ENCODE measurements at regions not wholly inside any gene's neighbourhood (a gene's known extent, or its start where the extent isn't known, plus 50 kb on each side); places are given as distances from the start of the nearest gene placed in this dataset.
"Not testable (repeated sequence)": the region's sequence is repeated elsewhere in the genome, so short reads cannot be mapped to it uniquely, and the experiment has no call there.

DNA sequence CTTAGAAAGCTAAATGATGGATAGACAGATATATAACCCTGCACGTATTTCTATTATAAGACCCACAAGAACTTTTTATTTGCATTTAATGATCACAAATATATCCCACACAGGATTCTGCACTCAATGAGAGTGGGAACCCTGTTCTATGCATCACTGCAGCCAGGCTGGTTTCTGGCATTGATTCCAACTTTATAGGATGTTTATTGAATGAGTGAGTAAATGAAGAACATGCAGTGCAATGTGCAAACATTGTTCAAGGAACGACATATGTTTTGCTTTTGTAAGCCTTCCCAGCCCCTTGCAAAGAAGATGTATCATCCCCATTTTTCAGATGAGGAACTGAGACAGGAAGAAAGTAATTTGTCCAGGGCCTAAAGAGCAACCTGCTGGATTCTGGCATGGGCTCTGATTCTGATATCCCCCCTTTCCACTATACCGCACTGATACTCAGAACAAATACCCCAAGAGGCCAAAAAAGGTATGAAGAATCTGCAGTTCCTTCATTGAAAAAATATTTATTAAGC lies 246.3 kb downstream of the LACC1 start:
- DNase-seq, result no peak

GRCh38 chr13:44128552-44129001 lies 245.0 kb upstream of the SERP2 start:
- DNase-seq, result no peak

DNA sequence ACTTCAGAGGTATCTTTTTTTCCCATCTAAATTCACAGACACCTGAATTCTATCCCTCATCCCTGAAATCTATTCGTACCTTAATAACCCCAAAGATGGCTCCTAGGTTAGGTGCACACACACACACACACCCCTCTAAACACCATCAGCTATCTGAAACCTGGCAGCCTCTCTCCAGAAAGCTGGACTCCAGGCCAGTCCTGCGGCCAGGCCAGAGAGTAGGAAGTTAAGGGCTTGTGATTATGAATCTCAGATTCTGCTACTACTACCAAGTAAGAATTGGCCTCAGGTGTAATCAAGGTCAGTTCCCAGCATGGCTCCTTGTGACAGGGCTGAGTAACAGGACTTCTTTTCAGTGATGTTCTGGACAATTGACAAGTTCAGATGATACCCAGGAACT lies 244.2 kb upstream of the SERP2 start:
- DNase-seq, result no peak

DNA sequence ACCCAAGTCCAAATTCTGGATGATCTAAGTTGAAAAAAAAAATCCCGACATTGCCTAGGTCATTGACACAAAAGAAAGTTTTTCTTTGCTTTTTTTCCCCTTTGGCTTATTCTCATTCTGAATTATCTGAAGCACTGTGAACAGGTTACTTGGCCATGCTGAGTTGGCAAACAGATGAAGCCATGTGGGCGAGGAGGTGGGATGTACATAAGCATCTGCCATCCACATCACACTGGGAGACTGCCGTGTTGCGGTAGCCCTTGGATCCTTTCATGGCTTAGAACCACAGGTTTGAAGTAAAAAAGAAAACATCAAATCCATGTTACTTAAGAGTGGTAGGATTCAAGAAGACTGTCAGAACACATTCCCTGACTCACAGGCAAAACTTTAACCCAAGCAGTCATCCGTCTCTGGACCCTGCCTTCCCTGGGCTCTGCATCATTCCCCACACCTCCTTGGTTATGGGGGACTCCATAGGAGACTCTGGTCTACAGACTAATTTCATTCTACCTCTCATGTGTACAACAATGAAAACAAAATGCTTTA lies 242.5 kb upstream of the SERP2 start:
- DNase-seq, result no peak

DNA sequence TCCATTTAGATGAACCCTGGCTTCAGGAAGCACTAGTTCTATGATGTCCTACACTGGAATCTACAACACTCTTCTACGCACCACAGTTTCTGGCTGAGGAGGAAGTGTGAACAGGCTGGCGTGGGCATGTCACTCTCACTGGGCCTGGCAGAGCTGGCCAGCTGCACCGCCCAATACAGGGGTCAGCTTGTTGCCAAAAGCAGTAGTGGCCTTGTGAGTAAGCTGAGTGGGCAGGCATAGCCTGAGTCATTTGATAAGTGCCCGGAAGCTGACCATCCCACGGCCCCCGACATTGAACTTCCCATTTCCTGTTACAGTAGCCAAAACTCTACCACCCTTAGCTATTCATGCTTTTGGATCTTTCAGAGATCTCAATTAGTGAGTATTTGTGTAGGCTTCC lies 240.9 kb upstream of the SERP2 start:
- DNase-seq, result no peak

DNA sequence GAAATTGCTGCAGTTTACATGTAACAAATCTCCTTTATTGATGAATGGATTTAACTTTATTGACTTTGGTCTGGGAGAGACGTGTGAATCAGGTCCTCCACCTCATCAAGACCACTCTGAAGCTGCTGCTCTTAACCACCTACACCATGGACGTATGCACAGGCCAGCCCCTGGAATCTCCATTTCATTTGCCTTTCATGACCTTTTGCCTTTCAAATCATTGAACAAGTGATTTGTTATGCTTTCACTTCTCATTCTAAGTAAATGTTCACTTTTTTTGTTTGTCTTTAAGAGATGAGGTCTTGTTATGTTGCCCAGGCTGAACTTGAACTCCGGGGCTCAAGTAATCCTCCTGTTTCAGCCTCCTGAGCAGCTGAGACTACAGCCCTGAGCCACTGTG lies 240.0 kb upstream of the SERP2 start:
- DNase-seq, result no peak

- no peak for DNase-seq
Observed at GRCh38 chr13:44135566-44135965, 238.1 kb upstream of the SERP2 start.

GRCh38 chr13:44136696-44137268 lies 236.8 kb upstream of the SERP2 start:
- no peak for DNase-seq

GRCh38 chr13:44137466-44137865 lies 236.2 kb upstream of the SERP2 start:
- no peak for DNase-seq

DNA sequence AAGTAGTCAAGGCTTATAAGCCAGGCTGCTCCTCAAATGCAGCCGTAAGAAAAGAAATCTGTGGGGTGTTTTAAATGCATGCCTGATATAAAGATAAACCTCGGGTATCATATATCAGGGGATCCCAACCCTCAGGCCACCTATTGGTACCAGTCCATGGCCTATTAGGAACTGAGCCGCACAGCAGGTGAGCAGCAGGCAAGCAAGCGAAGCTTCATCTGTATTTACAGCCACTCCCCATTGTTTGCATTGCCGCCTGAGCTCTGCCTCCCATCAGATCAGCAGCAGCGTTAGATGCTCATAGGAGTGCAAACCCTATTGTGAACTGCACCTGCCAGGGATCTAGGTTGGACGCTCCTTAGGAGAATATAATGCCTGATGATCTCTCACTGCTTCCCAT lies 233.5 kb upstream of the SERP2 start:
- DNase-seq, result no peak

DNA sequence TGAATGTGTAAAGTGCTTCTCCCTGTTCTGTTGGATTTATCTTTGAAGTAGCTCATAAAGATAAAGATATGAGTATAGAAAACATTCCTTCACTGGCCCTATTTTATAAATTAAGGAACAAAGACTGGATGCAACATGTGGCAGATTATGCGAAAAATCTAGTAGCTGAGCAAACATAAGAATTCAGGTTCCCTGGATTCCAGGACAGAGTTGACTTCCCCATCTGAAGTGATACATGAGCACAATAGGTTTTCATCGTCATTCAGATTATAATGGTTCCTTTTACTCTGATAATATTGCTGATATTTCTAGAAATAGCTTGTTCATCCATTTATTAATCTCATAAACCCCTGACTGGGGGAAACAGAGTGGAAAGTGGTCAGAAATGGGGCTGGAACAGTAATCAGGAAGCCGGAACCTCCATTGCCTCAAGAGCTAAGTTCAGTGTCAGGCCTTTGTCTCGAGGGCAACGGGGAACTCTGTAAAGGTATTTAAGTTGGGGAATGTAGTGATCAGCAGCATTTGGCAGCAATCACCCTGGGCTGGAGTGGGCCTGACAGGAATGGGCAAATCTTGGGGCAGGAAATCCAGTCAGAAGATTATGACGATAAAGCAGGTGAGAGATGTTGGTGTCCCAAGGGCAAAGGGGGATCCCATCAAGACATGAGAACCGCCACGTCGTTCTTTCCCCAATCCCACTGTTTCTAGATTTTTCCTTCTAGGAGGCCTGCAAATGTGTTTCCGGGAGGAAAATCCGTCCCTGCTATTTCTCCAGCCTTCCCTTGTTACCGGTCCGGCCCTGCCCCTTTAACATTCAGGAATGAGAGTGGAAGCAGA lies 232.5 kb upstream of the SERP2 start:
- DNase-seq, result no peak

DNA sequence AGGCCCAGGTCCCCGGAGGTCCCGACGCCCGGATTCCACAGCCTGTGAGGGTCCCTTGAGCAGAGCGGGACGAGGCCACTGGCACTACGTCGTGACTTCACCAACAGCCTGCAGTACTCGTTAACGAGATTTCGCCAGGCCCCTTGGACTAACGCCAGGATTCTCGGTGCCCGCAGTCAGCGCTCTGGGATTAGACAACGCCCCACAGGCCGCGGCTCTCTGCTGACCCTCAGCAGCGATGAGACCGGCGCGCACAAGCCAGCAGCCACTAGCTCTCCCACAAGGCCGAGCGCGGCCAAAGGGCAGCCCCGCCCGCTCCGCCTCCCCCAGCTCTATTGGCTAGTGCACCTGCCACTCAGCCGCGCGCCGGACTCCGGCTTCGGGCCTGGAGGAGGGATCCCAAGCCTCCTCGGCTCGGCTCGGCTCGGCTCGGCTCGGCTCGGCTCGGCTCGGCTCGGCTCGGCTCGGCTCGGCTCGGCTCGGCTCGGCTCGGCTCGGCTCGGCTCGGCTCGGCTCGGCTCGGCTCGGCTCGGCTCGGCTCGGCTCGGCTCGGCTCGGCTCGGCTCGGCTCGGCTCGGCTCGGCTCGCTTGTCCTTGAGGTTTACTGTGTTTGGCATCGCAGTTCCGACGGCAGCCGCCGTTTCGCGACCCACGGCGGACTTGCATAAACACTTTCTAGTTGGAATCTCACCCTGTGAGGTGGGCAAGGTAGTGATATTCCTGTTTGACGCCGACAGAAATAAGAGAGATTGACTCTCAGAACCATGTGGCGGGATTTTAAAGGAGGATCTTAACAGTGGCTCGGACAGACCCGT lies 231.7 kb upstream of the SERP2 start:
- DNase-seq, result peak; percentile 95

DNA sequence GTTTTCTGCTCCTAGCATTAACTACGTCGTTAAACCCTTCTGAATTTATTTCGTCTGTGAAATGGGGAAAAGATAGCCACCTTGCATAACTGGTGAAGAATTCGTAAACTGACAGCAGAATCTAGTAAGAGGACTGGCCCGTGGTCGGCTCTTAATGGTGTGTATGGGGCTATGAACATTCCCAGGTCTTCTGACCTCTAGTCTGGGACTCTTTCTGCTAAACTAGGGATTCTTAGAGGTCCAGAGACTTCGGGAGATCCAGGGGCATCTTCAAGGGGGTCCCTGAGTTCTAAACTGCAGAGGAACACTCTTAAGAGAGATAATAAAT lies 231.1 kb upstream of the SERP2 start:
- no peak for DNase-seq

- DNase-seq, result no peak
Observed at GRCh38 chr13:44142941-44143665, 230.5 kb upstream of the SERP2 start.

DNA sequence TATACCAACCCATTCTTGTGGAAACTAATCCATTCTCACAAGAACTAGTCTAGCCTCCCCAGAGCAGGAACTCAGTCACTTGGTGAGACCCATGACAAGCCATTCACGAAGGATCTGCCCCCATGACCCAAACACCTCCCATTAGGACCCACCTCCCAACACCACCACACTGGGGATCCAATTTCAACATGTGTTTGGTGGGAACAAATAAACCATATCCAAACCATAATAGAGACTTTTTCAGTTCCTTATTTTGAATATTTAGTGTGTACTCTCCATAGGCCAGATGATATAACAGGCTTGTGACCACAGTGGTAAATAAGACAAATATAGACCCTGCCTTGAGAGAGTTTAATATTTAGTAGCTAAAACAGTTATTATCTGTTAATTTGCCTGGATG lies 227.5 kb upstream of the SERP2 start:
- no peak for DNase-seq

DNA sequence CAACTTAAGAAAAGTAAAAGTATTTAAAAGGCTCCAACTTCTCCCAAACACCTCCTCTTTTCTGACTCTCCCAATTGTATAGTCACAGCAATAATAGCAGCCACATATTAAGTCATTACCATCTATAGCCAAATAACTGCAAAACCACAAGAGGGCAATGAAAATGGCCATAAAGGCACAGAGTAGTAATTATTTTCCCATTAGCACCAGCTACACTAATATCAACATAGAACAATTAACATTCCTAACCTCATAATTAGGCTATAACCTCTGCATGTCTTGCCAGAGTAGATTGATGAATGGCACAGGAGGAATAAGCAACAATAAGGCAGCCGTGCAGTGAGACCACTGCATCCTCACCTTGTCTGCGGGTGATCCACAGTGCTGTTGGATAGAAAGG lies 226.4 kb upstream of the SERP2 start:
- DNase-seq, result no peak

DNA sequence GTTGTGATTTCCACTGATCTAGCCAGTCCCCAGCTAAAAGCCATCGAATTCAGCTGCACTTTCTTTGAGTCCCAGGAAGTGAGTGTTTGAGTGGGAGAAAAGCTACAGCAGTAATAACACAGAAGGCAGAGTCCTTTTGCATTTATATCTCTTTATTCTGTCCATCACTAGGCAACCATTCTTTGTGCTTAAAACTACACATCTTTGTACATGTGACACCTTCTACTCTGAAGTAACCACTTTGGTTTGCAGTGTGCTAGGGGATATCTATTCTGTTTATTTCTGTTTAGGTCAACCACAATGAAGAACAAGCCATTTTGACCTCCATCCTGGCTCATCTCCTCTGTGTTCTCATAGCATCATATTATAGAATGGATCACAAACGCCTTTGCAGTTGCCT lies 226.0 kb upstream of the SERP2 start:
- DNase-seq, result no peak

- DNase-seq, result no peak
Observed at GRCh38 chr13:44148159-44148914, 225.3 kb upstream of the SERP2 start.

DNA sequence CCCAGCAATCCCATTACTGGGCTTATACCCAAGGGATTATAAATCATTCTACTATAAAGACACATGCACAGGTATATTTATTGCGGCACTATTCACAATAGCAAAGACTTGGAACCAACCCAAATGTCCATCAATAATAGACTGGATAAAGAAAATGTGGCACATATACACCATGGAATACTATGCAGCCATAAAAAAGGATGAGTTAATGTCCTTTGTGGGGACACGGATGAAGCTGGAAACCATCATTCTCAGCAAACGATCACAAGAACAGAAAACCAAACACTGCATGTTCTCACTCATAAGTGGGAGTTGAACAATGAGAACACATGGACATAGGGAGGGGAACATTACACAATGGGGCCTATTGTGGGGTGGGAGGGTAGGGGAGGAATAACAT lies 224.4 kb upstream of the SERP2 start:
- DNase-seq, result not testable (repeated sequence)

- no peak for DNase-seq
Observed at GRCh38 chr13:44149821-44150220, 223.8 kb upstream of the SERP2 start.

GRCh38 chr13:44151474-44151873 lies 222.2 kb upstream of the SERP2 start:
- no peak for DNase-seq

All from renal pelvis (tissue), 1 donor.